Loucy (cell line): ENCODE measurements at regions not wholly inside any gene's neighbourhood (a gene's known extent, or its start where the extent isn't known, plus 50 kb on each side); places are given as distances from the start of the nearest gene placed in this dataset.

Source experiments
- H2AFZ ChIP-seq: fragments of 200-600 bp; sonication (generic); 2 replicates; pipeline ENCODE4 v1.6.0; 2016; ENCODE audit warnings: antibody characterized with exemption, mild to moderate bottlenecking, low read length, moderate library complexity
- H3F3A ChIP-seq: fragments of 200-600 bp; 2 replicates; pipeline ENCODE4 v1.6.0; 2016; ENCODE audit warnings: antibody characterized with exemption, low read depth, mild to moderate bottlenecking
- H3K27me3 ChIP-seq: fragments of 200-600 bp; sonication (generic); 2 replicates; pipeline ENCODE4 v1.6.1; 2014; ENCODE audit warnings: low read length, mild to moderate bottlenecking; ENCODE audit not compliant: insufficient read depth, poor library complexity, severe bottlenecking
- H3K36me3 ChIP-seq: fragments of 200-600 bp; sonication (generic); 2 replicates; pipeline ENCODE4 v1.6.1; 2016; ENCODE audit warnings: low read length; ENCODE audit not compliant: insufficient read depth
- H3K4me1 ChIP-seq: fragments of 200-600 bp; sonication (generic); 2 replicates; pipeline ENCODE4 v1.5.1; 2014; ENCODE audit warnings: low read length, mild to moderate bottlenecking; ENCODE audit not compliant: insufficient read depth, poor library complexity, severe bottlenecking
- H3K4me2 ChIP-seq: fragments of 200-600 bp; sonication (generic); 2 replicates; pipeline ENCODE4 v1.6.0; 2014; ENCODE audit warnings: antibody characterized with exemption, low read length, low read depth, mild to moderate bottlenecking; ENCODE audit not compliant: poor library complexity, severe bottlenecking
- H3K4me3 ChIP-seq: fragments of 200-600 bp; sonication (generic); 2 replicates; pipeline ENCODE4 v1.5.1; 2014; ENCODE audit warnings: low read length, mild to moderate bottlenecking, mixed read lengths; ENCODE audit not compliant: poor library complexity, severe bottlenecking
- H3K79me2 ChIP-seq: fragments of 200-600 bp; sonication (generic); 2 replicates; pipeline ENCODE4 v1.6.1; 2014; ENCODE audit warnings: low read length; ENCODE audit not compliant: insufficient read depth
- H3K9ac ChIP-seq: fragments of 200-600 bp; sonication (generic); 2 replicates; pipeline ENCODE4 v1.6.0; 2014; ENCODE audit warnings: mild to moderate bottlenecking, low read depth, low read length, moderate library complexity; ENCODE audit not compliant: poor library complexity, severe bottlenecking
- H3K9me2 ChIP-seq: fragments of 200-600 bp; sonication (generic); replicated peaks from 2 replicates; pipeline ENCODE4 v1.6.1; 2016; ENCODE audit warnings: low read depth, low read length, mixed read lengths
- H3K9me3 ChIP-seq: fragments of 200-600 bp; sonication (generic); 2 replicates; pipeline ENCODE4 v1.6.1; 2014; ENCODE audit warnings: mild to moderate bottlenecking, antibody characterized with exemption, low read length, low read depth; ENCODE audit not compliant: insufficient read depth
- H4K20me1 ChIP-seq: fragments of 200-600 bp; sonication (generic); 2 replicates; pipeline ENCODE4 v1.6.0; 2014; ENCODE audit warnings: antibody characterized with exemption, low read length, mild to moderate bottlenecking; ENCODE audit not compliant: insufficient read depth, poor library complexity, severe bottlenecking
- CTCF ChIP-seq: fragments of 200-600 bp; sonication (generic); conservative IDR thresholded peaks from 2 replicates; pipeline ENCODE4 v1.5.1; 2014; ENCODE audit warnings: mild to moderate bottlenecking, antibody characterized with exemption, low read length
- EZH2phosphoT487 ChIP-seq: fragments of 200-600 bp; IDR thresholded peaks from 2 replicates; pipeline ENCODE4 v1.6.1; 2018; ENCODE audit warnings: antibody characterized with exemption, mild to moderate bottlenecking, moderate library complexity, borderline replicate concordance

- H3K36me3 ChIP-seq = no peaks in the 10 kb centered on the region
- H3K79me2 ChIP-seq = no peaks in the 10 kb centered on the region
- no peaks in the 10 kb centered on the region for H3F3A ChIP-seq
- no peak overlapping the region for H3K4me2 ChIP-seq
- no peak overlapping the region for H3K4me3 ChIP-seq
- peaks cover 22% of the 10 kb centered on the region for H3K4me1 ChIP-seq
- H4K20me1 ChIP-seq = no peaks in the 10 kb centered on the region
- H3K9me2 ChIP-seq = no peaks in the 10 kb centered on the region
- no peak overlapping the region for H2AFZ ChIP-seq
- no peaks in the 10 kb centered on the region for H3K27me3 ChIP-seq
- TF ChIP-seq EZH2phosphoT487 = no peak
- TF ChIP-seq CTCF = no peak
- H3K9ac ChIP-seq = no peak overlapping the region
- no peaks in the 10 kb centered on the region for H3K9me3 ChIP-seq
Observed at GRCh38 chr1:228992907-228993535, 257.7 kb downstream of the RHOU start.

GRCh38 chr1:228994676-228995594, 259.7 kb downstream of the RHOU start:
- H3K36me3 ChIP-seq = no peaks in the 10 kb centered on the region
- H3K4me3 ChIP-seq = no peak overlapping the region
- no peaks in the 10 kb centered on the region for H3K27me3 ChIP-seq
- TF ChIP-seq EZH2phosphoT487 (no peak), CTCF (no peak)
- no peak overlapping the region for H3K9ac ChIP-seq
- H3K79me2 ChIP-seq = no peaks in the 10 kb centered on the region
- no peaks in the 10 kb centered on the region for H3K9me2 ChIP-seq
- no peaks in the 10 kb centered on the region for H3F3A ChIP-seq
- no peaks in the 10 kb centered on the region for H4K20me1 ChIP-seq
- no peaks in the 10 kb centered on the region for H3K9me3 ChIP-seq
- no peak overlapping the region for H3K4me2 ChIP-seq
- H2AFZ ChIP-seq = no peak overlapping the region
- peaks cover 13% of the 10 kb centered on the region for H3K4me1 ChIP-seq

- no peaks in the 10 kb centered on the region for H3K79me2 ChIP-seq
- H3K9me2 ChIP-seq = no peaks in the 10 kb centered on the region
- no peaks in the 10 kb centered on the region for H4K20me1 ChIP-seq
- no peak overlapping the region for H3K9ac ChIP-seq
- no peaks in the 10 kb centered on the region for H3K36me3 ChIP-seq
- H3K4me1 ChIP-seq = peaks cover 2% of the 10 kb centered on the region
- TF ChIP-seq EZH2phosphoT487 (no peak), CTCF (no peak)
- H3K4me2 ChIP-seq = no peak overlapping the region
- H3K4me3 ChIP-seq = no peak overlapping the region
- no peaks in the 10 kb centered on the region for H3F3A ChIP-seq
- H3K27me3 ChIP-seq = no peaks in the 10 kb centered on the region
- no peak overlapping the region for H2AFZ ChIP-seq
- no peaks in the 10 kb centered on the region for H3K9me3 ChIP-seq
Observed at GRCh38 chr1:228996281-228996680, 261.0 kb downstream of the RHOU start.
